ENCODE measurements at regions not wholly inside any gene's neighbourhood (a gene's known extent, or its start where the extent isn't known, plus 50 kb on each side); places are given as distances from the start of the nearest gene placed in this dataset.

GRCh38 chr9:26296910-26297572, 595.6 kb downstream of the CAAP1 start:
- TF ChIP-seq GATA3 (IDR thresholded peaks at IDR 0.05; ENCODE audit: low read depth, low read length) (no peak), GATA2 (IDR thresholded peaks at IDR 0.05; ENCODE audit: low read depth, low read length) (no peak)
